A549 (cell line): ENCODE measurements at regions not wholly inside any gene's neighbourhood (a gene's known extent, or its start where the extent isn't known, plus 50 kb on each side); places are given as distances from the start of the nearest gene placed in this dataset.

ENCODE experiments used
- ATAC-seq, 2 experiments: fragments of 200-7000 bp in 1 of 2; fragments of >200 bp in 1 of 2; cut with Nextera tagmentation in 1 of 2; cut with Tn5 transposase in 1 of 2; 3 replicates each; pipeline versions ENCODE4 v1.8.0 to v1.9.1; 2018 to 2020; ENCODE audit warnings: mild to moderate bottlenecking in 1 of 2, moderate library complexity in 1 of 2
- CTCF ChIA-PET: fragments of 300-600 bp; sonication (Branson Sonifier 250); formaldehyde crosslinking; extraction: SDS; loops from one replicate; lab custom pipeline; 2021; ENCODE audit warnings: antibody characterized with exemption, inconsistent platforms; lab: Yijun Ruan, JAX
- POLR2A ChIA-PET: fragments of 350-600 bp; formaldehyde crosslinking; extraction: SDS; loops from one replicate; lab custom pipeline; 2021; ENCODE audit warnings: antibody characterized with exemption, inconsistent platforms; lab: Yijun Ruan, JAX
- DNase-seq, 2 experiments: peaks; one replicate each; pipeline versions ENCODE4 v3.0.0 to v3.0.0-alpha.2; 2011 to 2016; ENCODE audit warnings: low read depth in 1 of 2, low spot score in 1 of 2
- FAIRE-seq: peaks from 2 replicates; lab custom pipeline; 2011; peaks lifted over from hg19 to GRCh38; lab: Jason Lieb, UNC
- H3K27ac ChIP-seq, 2 experiments: fragments of >200 bp; sonication (Bioruptor Twin); formaldehyde crosslinking; 3 replicates each; pipeline ENCODE4 v1.5.1; 2016 to 2017
- H3K4me1 ChIP-seq: fragments of >200 bp; sonication (Bioruptor Twin); formaldehyde crosslinking; 3 replicates; pipeline ENCODE4 v1.6.1; 2016
- H3K4me2 ChIP-seq: fragments of >200 bp; sonication (Bioruptor Twin); formaldehyde crosslinking; 3 replicates; pipeline ENCODE4 v1.6.1; 2016
- H3K4me3 ChIP-seq: fragments of >200 bp; sonication (Bioruptor Twin); formaldehyde crosslinking; 3 replicates; pipeline ENCODE4 v1.5.1; 2016
- H3K9me3 ChIP-seq: fragments of >200 bp; sonication (Bioruptor Twin); formaldehyde crosslinking; 3 replicates; pipeline ENCODE4 v1.6.1; 2016
- ATOH8 ChIP-seq: fragments of 250-450 bp; sonication (Bioruptor Pico); IDR thresholded peaks from 2 replicates; pipeline ENCODE4 v1.5.0; 2020; ENCODE audit warnings: low read depth, mild to moderate bottlenecking, moderate library complexity
- BCL3 ChIP-seq: fragments of >200 bp; sonication (Bioruptor Twin); formaldehyde crosslinking; IDR thresholded peaks from 3 replicates; pipeline ENCODE4 v1.6.1; 2016
- CBX2 ChIP-seq: fragments of 200-600 bp; sonication (generic); IDR thresholded peaks from 2 replicates; pipeline ENCODE4 v1.6.1; 2016; ENCODE audit warnings: low read depth, mild to moderate bottlenecking, borderline replicate concordance
- CBX8 ChIP-seq: fragments of 200-600 bp; sonication (generic); IDR thresholded peaks from 2 replicates; pipeline ENCODE4 v1.6.1; 2016
- CEBPB ChIP-seq, 2 experiments: fragments of >200 bp in 1 of 2; sonication (Bioruptor Twin) in 1 of 2; formaldehyde crosslinking in 1 of 2; IDR thresholded peaks; 2 replicates each; pipeline ENCODE4 v1.6.1; 2012 to 2016
- ESRRA ChIP-seq: fragments of 150-350 bp; IDR thresholded peaks from 2 replicates; pipeline ENCODE4 v1.6.1; 2014; ENCODE audit warnings: mild to moderate bottlenecking, low read length, borderline replicate concordance
- HDAC2 ChIP-seq: fragments of 200-600 bp; sonication (generic); IDR thresholded peaks from 2 replicates; pipeline ENCODE4 v1.6.1; 2016
- HEYL ChIP-seq: fragments of 250-450 bp; sonication (Bioruptor Pico); IDR thresholded peaks from 2 replicates; pipeline ENCODE4 v1.8.0; 2021; ENCODE audit warnings: mild to moderate bottlenecking, moderate library complexity
- HOXA7 ChIP-seq: fragments of 250-450 bp; sonication (Bioruptor Pico); IDR thresholded peaks from 2 replicates; pipeline ENCODE4 v1.5.0; 2020; ENCODE audit warnings: mild to moderate bottlenecking, moderate library complexity
- HOXB13 ChIP-seq: fragments of 250-450 bp; sonication (Bioruptor Pico); IDR thresholded peaks from 2 replicates; pipeline ENCODE4 v1.5.0; 2020; ENCODE audit warnings: low read depth, mild to moderate bottlenecking, moderate library complexity
- HOXB5 ChIP-seq: fragments of 250-450 bp; sonication (Bioruptor Pico); IDR thresholded peaks from 2 replicates; pipeline ENCODE4 v1.5.0; 2020; ENCODE audit warnings: mild to moderate bottlenecking, moderate library complexity
- KDM1A ChIP-seq: fragments of 200-600 bp; sonication (generic); IDR thresholded peaks from 2 replicates; pipeline ENCODE4 v1.6.1; 2016; ENCODE audit warnings: low read depth, mild to moderate bottlenecking
- MAFK ChIP-seq: fragments of 450-650 bp; IDR thresholded peaks from 2 replicates; pipeline ENCODE4 v1.6.1; 2014; ENCODE audit not compliant: partially characterized antibody
- MAX ChIP-seq: IDR thresholded peaks from 2 replicates; pipeline ENCODE4 v1.6.1; 2012
- MAZ ChIP-seq: fragments of 150-350 bp; IDR thresholded peaks from 2 replicates; pipeline ENCODE4 v1.6.1; 2014; ENCODE audit warnings: antibody characterized with exemption, low read depth, low read length, borderline replicate concordance
- PHF8 ChIP-seq: fragments of 200-600 bp; sonication (generic); IDR thresholded peaks from 2 replicates; pipeline ENCODE4 v1.6.1; 2016; ENCODE audit warnings: low read depth, mild to moderate bottlenecking, antibody characterized with exemption, moderate library complexity, borderline replicate concordance
- POLR2A ChIP-seq: IDR thresholded peaks from 2 replicates; pipeline ENCODE4 v1.6.1; 2012; ENCODE audit warnings: mild to moderate bottlenecking, low read length
- RAD21 ChIP-seq, 2 experiments: fragments of >200 bp in 1 of 2; sonication (Bioruptor Twin) in 1 of 2; formaldehyde crosslinking in 1 of 2; IDR thresholded peaks in 1 of 2; conservative IDR thresholded peaks in 1 of 2; 2 replicates in 1 of 2; 3 replicates in 1 of 2; pipeline ENCODE4 v1.6.1; 2012 to 2018; ENCODE audit warnings: inconsistent platforms in 1 of 2
- RARB ChIP-seq: fragments of 250-450 bp; sonication (Bioruptor Pico); IDR thresholded peaks from 2 replicates; pipeline ENCODE4 v1.8.0; 2021; ENCODE audit warnings: mild to moderate bottlenecking, moderate library complexity
- RCOR1 ChIP-seq: fragments of 150-350 bp; IDR thresholded peaks from 2 replicates; pipeline ENCODE4 v1.6.1; 2014; ENCODE audit warnings: antibody characterized with exemption, low read length, low read depth
- RFX5 ChIP-seq: fragments of 450-650 bp; IDR thresholded peaks from 2 replicates; pipeline ENCODE4 v1.7.1; 2014; ENCODE audit warnings: antibody characterized with exemption, mild to moderate bottlenecking, moderate library complexity
- ZSCAN20 ChIP-seq: fragments of 250-450 bp; sonication (Bioruptor Pico); IDR thresholded peaks from 2 replicates; pipeline ENCODE4 v1.8.0; 2022; ENCODE audit warnings: mild to moderate bottlenecking, moderate library complexity
- WGBS: methylation state at CpG from one replicate; pipeline ENCODE4 v1.1.6; 2017; ENCODE audit errors: missing lambda C conversion rate; 5-methylcytosine and 5-hydroxymethylcytosine counted together

- Histone ChIP-seq H3K27ac (no peak overlapping the region), H3K9me3 (no peaks in the 10 kb centered on the region; the same call in 2 of the 3 replicates), H3K4me3 (no peak overlapping the region), H3K4me2 (no peak overlapping the region), H3K4me1 (no peaks in the 10 kb centered on the region)
- CTCF ChIA-PET: no interaction called here
- no peak for FAIRE-seq
- 96% methylated on average over 1 of the region's 1 CpG for WGBS
- POLR2A ChIA-PET: no interaction called here
- TF ChIP-seq BCL3 (no peak), ATOH8 (CRISPR knock-in tag) (no peak), ESRRA (no peak)
- no peak for DNase-seq
- ATAC-seq: no peak
Measured at GRCh38 chr10:78843495-78843894, 225.3 kb upstream of the ZMIZ1 start.

- no peak overlapping the region for H3K4me2 ChIP-seq
- DNase-seq (no peak), ATAC-seq (peak in 1 of 2 experiments; percentile 73; a peak in 4 of 6 replicates), FAIRE-seq (no peak)
- H3K4me1 ChIP-seq: no peaks in the 10 kb centered on the region
- no peak overlapping the region for H3K27ac ChIP-seq
- 63% methylated on average over 10 of the region's 10 CpGs for WGBS
- H3K9me3 ChIP-seq: no peaks in the 10 kb centered on the region; the same call in 2 of the 3 replicates
- POLR2A ChIA-PET: no interaction called here
- no peak overlapping the region for H3K4me3 ChIP-seq
- CTCF ChIA-PET: interaction anchor here (1.0 kb wide), 1 partner anchor 350 kb away, joined by 3 read pairs; no protein-coding TSS in a partner anchor
- TF ChIP-seq ZSCAN20 (CRISPR knock-in tag): no peak
- TF ChIP-seq POLR2A: no peak
- no peak for TF ChIP-seq RFX5
- no peak for TF ChIP-seq CBX8
- no peak for TF ChIP-seq CBX2
- TF ChIP-seq KDM1A: no peak
- no peak for TF ChIP-seq MAFK
- no peak for TF ChIP-seq HEYL (CRISPR knock-in tag)
Measured at GRCh38 chr10:78844960-78845607, 223.7 kb upstream of the ZMIZ1 start.

- no peak overlapping the region for H3K4me3 ChIP-seq
- TF ChIP-seq HOXB13 (no peak), MAX (no peak), HDAC2 (no peak), HOXB5 (CRISPR knock-in tag) (no peak), MAFK (no peak), RAD21 (conservative IDR thresholded peaks at IDR 0.05 in 1 of 2, IDR thresholded peaks at IDR 0.05 in 1 of 2) (no peak), HOXA7 (no peak), RARB (CRISPR knock-in tag) (no peak), PHF8 (no peak), MAZ (no peak), KDM1A (no peak), CEBPB (IDR thresholded peaks at IDR 0.05) (no peak), ZSCAN20 (CRISPR knock-in tag) (no peak), RCOR1 (no peak)
- ATAC-seq (no peak), FAIRE-seq (no peak), DNase-seq (no peak)
- no peak overlapping the region for H3K27ac ChIP-seq
- no peaks in the 10 kb centered on the region for H3K4me1 ChIP-seq
- H3K9me3 ChIP-seq: no peaks in the 10 kb centered on the region; the same call in 2 of the 3 replicates
- POLR2A ChIA-PET: no interaction called here
- no peak overlapping the region for H3K4me2 ChIP-seq
- WGBS: 62% methylated on average over 5 of the region's 5 CpGs
- CTCF ChIA-PET: interaction anchor here (1.0 kb wide), 1 partner anchor 349 kb away, joined by 3 read pairs; no protein-coding TSS in a partner anchor
Measured at GRCh38 chr10:78846071-78846470, 222.7 kb upstream of the ZMIZ1 start.
